Esophagus muscularis mucosa (tissue), 4 donors: ENCODE measurements at regions not wholly inside any gene's neighbourhood (a gene's known extent, or its start where the extent isn't known, plus 50 kb on each side); places are given as distances from the start of the nearest gene placed in this dataset.

Experiments
- DNase-seq: peaks from one replicate; pipeline ENCODE4 v3.0.0-alpha.2; 2017; ENCODE audit errors: extremely low spot score
- H3K27ac ChIP-seq, 4 donors: fragments of 200-600 bp; sonication (generic); replicated peaks in 1 of 4; 1 replicate in 3 of 4; 2 replicates in 1 of 4; pipeline ENCODE4 v1.5.1; 2016 to 2019; ENCODE audit warnings: mild to moderate bottlenecking in 1 of 4
- H3K27me3 ChIP-seq, 4 donors: fragments of 200-600 bp; sonication (generic); one replicate each; pipeline versions ENCODE4 v1.5.1 to v1.6.0; 2016 to 2019
- H3K36me3 ChIP-seq, 4 donors: fragments of 200-600 bp; sonication (generic); one replicate each; pipeline ENCODE4 v1.5.1; 2016 to 2019
- H3K4me1 ChIP-seq, 4 donors: fragments of 200-600 bp; sonication (generic); one replicate each; pipeline ENCODE4 v1.5.1; 2016 to 2019
- H3K4me3 ChIP-seq, 4 donors: fragments of 200-600 bp; sonication (generic); 1 replicate in 2 of 4; 2 replicates in 2 of 4; pipeline ENCODE4 v1.5.1; 2016 to 2019; ENCODE audit warnings: mild to moderate bottlenecking in 4 of 4, moderate library complexity in 1 of 4
- H3K9me3 ChIP-seq, 4 donors: fragments of 200-600 bp; sonication (generic); 1 replicate in 3 of 4; 2 replicates in 1 of 4; pipeline ENCODE4 v1.5.1; 2016 to 2019
- CTCF ChIP-seq, 3 experiments: fragments of 200-600 bp in 2 of 3; fragments of 450-650 bp in 1 of 3; sonication (generic) in 2 of 3; IDR thresholded peaks; one replicate each; pipeline ENCODE4 v1.5.1; 2017 to 2019; ENCODE audit warnings: antibody characterized with exemption in 3 of 3, mild to moderate bottlenecking in 2 of 3, moderate library complexity in 1 of 3
- EP300 ChIP-seq: sonication (generic); formaldehyde crosslinking; IDR thresholded peaks from one replicate; pipeline ENCODE4 v1.6.1; 2017; ENCODE audit warnings: antibody characterized with exemption
- POLR2A ChIP-seq: fragments of 450-650 bp; IDR thresholded peaks from one replicate; pipeline ENCODE4 v1.6.1; 2017; ENCODE audit warnings: antibody characterized with exemption, moderate library complexity, mild to moderate bottlenecking, low read depth
- POLR2AphosphoS5 ChIP-seq, 2 donors: sonication (generic); formaldehyde crosslinking; IDR thresholded peaks; one replicate each; pipeline ENCODE4 v1.6.1; 2017; ENCODE audit warnings: antibody characterized with exemption in 2 of 2
- WGBS: methylation state at CpG from one replicate; pipeline ENCODE4 v1.1.5; 2018; 5-methylcytosine and 5-hydroxymethylcytosine counted together
- intact Hi-C: fragments of 100-400 bp; cut with DNase I; formaldehyde crosslinking; loops from one replicate; pipeline ENCODE4 v1.15.1; 2023
- small RNA-seq, 3 donors: library from RNA; depleted of rRNA; stranded (forward); fragments of <200 nt; gene quantifications; one replicate each; pipeline ENCODE3, GENCODE V24; 2016

GRCh38 chrX:76228499-76228898, 55.6 kb downstream of the PBDC1 start:
- Histone ChIP-seq H3K27me3 (peaks cover 0 to 3% (median 0%) of the 10 kb centered on the region in 4 donors), H3K9me3 (peaks cover 0 to 4% (median 0%) of the 10 kb centered on the region in 4 donors), H3K36me3 (no peaks in the 10 kb centered on the region), H3K27ac (no peak overlapping the region), H3K4me3 (no peak overlapping the region), H3K4me1 (no peaks in the 10 kb centered on the region)
- DNase-seq, result no peak
- WGBS, result 39% methylated on average over 1 of the region's 1 CpG
- intact Hi-C loops, result no loop called here
- TF ChIP-seq POLR2AphosphoS5 (IDR thresholded peaks at IDR 0.05), result no peak

- 73% methylated on average over 2 of the region's 2 CpGs for WGBS
- TF ChIP-seq EP300 (no peak), CTCF (IDR thresholded peaks at IDR 0.05) (no peak), POLR2A (no peak), POLR2AphosphoS5 (IDR thresholded peaks at IDR 0.05) (no peak)
- no peak overlapping the region for H3K4me3 ChIP-seq
Measured at GRCh38 chrX:76248901-76249300, 76.0 kb downstream of the PBDC1 start.

GRCh38 chrX:76253432-76253831, 80.6 kb downstream of the PBDC1 start:
- H3K36me3 ChIP-seq, result no peaks in the 10 kb centered on the region
- no peak for DNase-seq
- no peak overlapping the region for H3K4me3 ChIP-seq
- no peak overlapping the region for H3K27ac ChIP-seq
- 15% methylated on average over 3 of the region's 3 CpGs for WGBS
- peak in 2 of 3 experiments; percentile 43 for TF ChIP-seq CTCF (IDR thresholded peaks at IDR 0.05)
- TF ChIP-seq EP300, result no peak
- H3K4me1 ChIP-seq, result no peaks in the 10 kb centered on the region
- H3K9me3 ChIP-seq, result no peaks in the 10 kb centered on the region
- H3K27me3 ChIP-seq, result peaks cover 0 to 2% (median 0%) of the 10 kb centered on the region in 4 donors
- intact Hi-C loops, result no loop called here

More at GRCh38 chrX:76248901-76249300, 76.0 kb downstream of the PBDC1 start:
- no peak for DNase-seq
- H3K27ac ChIP-seq, result no peak overlapping the region
- no peaks in the 10 kb centered on the region for H3K4me1 ChIP-seq
- intact Hi-C loops, result no loop called here
- H3K9me3 ChIP-seq, result no peaks in the 10 kb centered on the region
- peaks cover 0 to 2% (median 0%) of the 10 kb centered on the region in 4 donors for H3K27me3 ChIP-seq
- no peaks in the 10 kb centered on the region for H3K36me3 ChIP-seq

- Histone ChIP-seq H3K27me3 (no peaks in the 10 kb centered on the region), H3K4me1 (no peaks in the 10 kb centered on the region), H3K27ac (no peak overlapping the region), H3K4me3 (no peak overlapping the region), H3K36me3 (no peaks in the 10 kb centered on the region), H3K9me3 (no peaks in the 10 kb centered on the region)
- no peak for DNase-seq
- TF ChIP-seq POLR2A (no peak), CTCF (IDR thresholded peaks at IDR 0.05) (peak; percentile 44 to 55 (median 46))
- intact Hi-C loops, result loop anchor here (1.0 kb wide), 1 partner anchor 175 kb away; no protein-coding TSS in a partner anchor
Measured at GRCh38 chrX:76279007-76279406, 106.1 kb downstream of the PBDC1 start.

Small RNA genes in the stretch of these regions (small RNA-seq; reads per million reads assigned to genes)
- gene RNU6-867P, result 0 reads per million in 3 donors
